Endothelial cell of umbilical vein (primary cell): ENCODE measurements at regions not wholly inside any gene's neighbourhood (a gene's known extent, or its start where the extent isn't known, plus 50 kb on each side); places are given as distances from the start of the nearest gene placed in this dataset.
A peak's percentile ranks its signal among the peaks of the same experiment; 100 is the strongest.

Experiments used
- BruUV-seq: library from RNA; stranded (reverse); fragments of 400-500 nt; replicated peaks from 2 replicates; lab custom pipeline; 2021; lab: Mats Ljungman, UMichigan
- CTCF ChIA-PET: fragments of 300-600, 350-600 bp; sonication (Branson Sonifier 250); formaldehyde crosslinking; loops from one replicate; lab custom pipeline; 2021; ENCODE audit warnings: antibody characterized with exemption, inconsistent platforms; lab: Charles Lee
- POLR2A ChIA-PET: fragments of 300-600, 350-600 bp; sonication (Branson Sonifier 250); formaldehyde crosslinking; loops from one replicate; lab custom pipeline; 2021; ENCODE audit warnings: antibody characterized with exemption, inconsistent platforms; lab: Charles Lee
- DNase-seq: peaks from one replicate; pipeline ENCODE4 v3.0.0-alpha.2; 2011; ENCODE audit warnings: low read depth, low spot score
- FAIRE-seq: peaks from 2 replicates; lab custom pipeline; 2011; peaks lifted over from hg19 to GRCh38; lab: Jason Lieb, UNC
- H2AFZ ChIP-seq: 2 replicates; pipeline ENCODE4 v1.6.0; 2012; ENCODE audit warnings: low read depth, low read length, control low read depth, inconsistent platforms
- H3K27ac ChIP-seq: 2 replicates; pipeline ENCODE4 v1.5.1; 2011; ENCODE audit warnings: low read depth, mild to moderate bottlenecking, control low read depth, low read length, moderate library complexity; ENCODE audit not compliant: insufficient read depth
- H3K27me3 ChIP-seq, 2 experiments: 2 replicates each; pipeline versions ENCODE4 v1.6.0 to v1.6.1; 2011; ENCODE audit warnings: low read length in 2 of 2, mixed read lengths in 1 of 2; ENCODE audit not compliant: control insufficient read depth in 2 of 2, insufficient read depth in 2 of 2
- H3K36me3 ChIP-seq, 2 experiments: 2 replicates in 1 of 2; 3 replicates in 1 of 2; pipeline ENCODE4 v1.5.1; 2011; ENCODE audit warnings: low read length in 2 of 2, mild to moderate bottlenecking in 1 of 2, moderate library complexity in 1 of 2; ENCODE audit not compliant: control insufficient read depth in 2 of 2, insufficient read depth in 2 of 2; ENCODE audit errors: extremely low read depth in 1 of 2
- H3K4me1 ChIP-seq: 3 replicates; pipeline ENCODE4 v1.5.1; 2011; ENCODE audit warnings: mild to moderate bottlenecking, low read length; ENCODE audit not compliant: control insufficient read depth, insufficient read depth; ENCODE audit errors: extremely low read depth
- H3K4me2 ChIP-seq: 2 replicates; pipeline ENCODE4 v1.6.1; 2011; ENCODE audit warnings: low read length, control low read depth, mixed read lengths; ENCODE audit not compliant: insufficient read depth
- H3K4me3 ChIP-seq, 3 experiments: fragments of 200-600 bp in 1 of 3; sonication (generic), shearing (Covaris generic) in 1 of 3; replicated peaks in 1 of 3; 2 replicates each; pipeline ENCODE4 v1.5.1; 2011 to 2016; ENCODE audit warnings: control low read depth in 3 of 3, low read length in 3 of 3, mild to moderate bottlenecking in 2 of 3, inconsistent platforms in 1 of 3, low read depth in 1 of 3, moderate library complexity in 1 of 3; ENCODE audit not compliant: insufficient read depth in 1 of 3
- H3K79me2 ChIP-seq: 2 replicates; pipeline ENCODE4 v1.6.0; 2012; ENCODE audit warnings: low read length, inconsistent platforms; ENCODE audit not compliant: control insufficient read depth, insufficient read depth
- H3K9ac ChIP-seq: replicated peaks from 2 replicates; pipeline ENCODE3; 2011; ENCODE audit warnings: low read length, control low read depth; ENCODE audit not compliant: insufficient read depth; ENCODE audit errors: extremely low read depth
- H3K9me1 ChIP-seq: replicated peaks from 3 replicates; pipeline ENCODE4 v1.6.0; 2011; ENCODE audit warnings: mild to moderate bottlenecking, low read length; ENCODE audit not compliant: control insufficient read depth, insufficient read depth; ENCODE audit errors: extremely low read depth
- H3K9me3 ChIP-seq: replicated peaks from 2 replicates; pipeline ENCODE4 v1.5.1; 2012; ENCODE audit warnings: low read length, inconsistent platforms; ENCODE audit not compliant: control insufficient read depth, insufficient read depth
- H4K20me1 ChIP-seq: replicated peaks from 2 replicates; pipeline ENCODE3; 2011; ENCODE audit warnings: mild to moderate bottlenecking, low read length; ENCODE audit not compliant: control insufficient read depth, insufficient read depth; ENCODE audit errors: extremely low read depth
- EZH2 ChIP-seq: IDR thresholded peaks from 2 replicates; pipeline ENCODE4 v1.6.1; 2012; ENCODE audit warnings: borderline replicate concordance, low read depth, mild to moderate bottlenecking, moderate library complexity, low read length, inconsistent platforms; ENCODE audit not compliant: severe bottlenecking
- FOS ChIP-seq: IDR thresholded peaks from 2 replicates; pipeline ENCODE4 v1.6.1; 2011; ENCODE audit warnings: mild to moderate bottlenecking, low read length, moderate library complexity, borderline replicate concordance; ENCODE audit not compliant: insufficient read depth
- GATA2 ChIP-seq: IDR thresholded peaks from 2 replicates; pipeline ENCODE4 v1.7.0; 2011; ENCODE audit warnings: low read depth, mild to moderate bottlenecking, moderate library complexity, mixed read lengths, low read length; ENCODE audit not compliant: insufficient read length, insufficient read depth
- JUN ChIP-seq: IDR thresholded peaks from 2 replicates; pipeline ENCODE4 v1.6.1; 2011; ENCODE audit warnings: borderline replicate concordance, low read depth; ENCODE audit not compliant: insufficient read length, insufficient read depth
- MYC ChIP-seq: IDR thresholded peaks from one replicate; pipeline ENCODE4 v1.6.1; 2011; ENCODE audit warnings: mild to moderate bottlenecking, low read depth, low read length
- POLR2A ChIP-seq: IDR thresholded peaks from 2 replicates; pipeline ENCODE4 v1.6.1; 2012; ENCODE audit warnings: low read depth, mild to moderate bottlenecking, control low read depth, low read length
- POLR2AphosphoS5 ChIP-seq: IDR thresholded peaks from 2 replicates; pipeline ENCODE4 v1.6.1; 2012; ENCODE audit warnings: low read depth, mild to moderate bottlenecking, control low read depth, low read length, moderate library complexity; ENCODE audit not compliant: insufficient read depth
- dilution Hi-C: fragments of 300-500 bp; cut with MboI; formaldehyde crosslinking; loops from one replicate; pipeline ENCODE4 v1.15.0; 2019; ENCODE audit warnings: low sequenced_read_pairs; ENCODE audit not compliant: extremely low pct_ligation_motif_present
- intact Hi-C: fragments of 100-400 bp; cut with micrococcal nuclease; formaldehyde crosslinking; loops from one replicate; pipeline ENCODE4 v1.10.0; 2022
- TF ChIP-seq, protein P1 (sequence below): IDR thresholded peaks from 2 replicates; pipeline ENCODE4 v1.6.1; 2011; ENCODE audit not compliant: insufficient read depth, insufficient read length
- TF ChIP-seq, protein P2 (sequence below), 2 donors: IDR thresholded peaks; 1 replicate in 1 of 2; 2 replicates in 1 of 2; pipeline ENCODE4 v1.5.1; 2011; ENCODE audit warnings: low read length in 2 of 2, mild to moderate bottlenecking in 2 of 2, moderate library complexity in 2 of 2, control low read depth in 1 of 2, inconsistent platforms in 1 of 2, low read depth in 1 of 2; ENCODE audit not compliant: insufficient read depth in 1 of 2; ENCODE audit errors: extremely low read depth in 1 of 2

DNA sequence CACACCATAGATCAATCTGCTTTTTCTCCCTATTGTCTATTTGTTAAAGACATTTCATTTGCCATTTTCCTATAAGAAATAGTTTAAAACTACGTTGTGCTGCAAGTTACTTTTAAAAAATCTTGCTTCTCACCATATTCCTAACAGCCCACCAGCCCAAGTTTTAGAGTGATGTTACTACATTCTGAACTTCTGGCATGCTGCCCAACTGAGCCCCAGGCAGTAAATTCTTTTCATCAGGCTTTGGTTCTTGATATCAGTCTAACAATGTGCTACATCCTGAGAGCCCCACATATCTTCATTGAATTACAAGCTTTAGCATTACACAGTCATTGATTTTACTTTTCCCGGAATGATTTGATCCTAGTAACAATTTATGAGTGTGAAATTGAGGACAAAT is 283.8 kb upstream of the IL1RAPL1 start:
- Histone ChIP-seq H3K9ac (no peak overlapping the region), H3K9me3 (no peaks in the 10 kb centered on the region), H3K9me1 (no peaks in the 10 kb centered on the region), H3K27me3 (no peaks in the 10 kb centered on the region), H3K4me2 (no peak overlapping the region), H3K4me1 (no peaks in the 10 kb centered on the region), H3K4me3 (no peak overlapping the region), H2AFZ (no peak overlapping the region), H3K79me2 (no peaks in the 10 kb centered on the region), H3K27ac (no peak overlapping the region), H4K20me1 (no peaks in the 10 kb centered on the region), H3K36me3 (no peaks in the 10 kb centered on the region)
- no TSS peak for BruUV-seq
- dilution Hi-C loops (no loop called here), intact Hi-C loops (no loop called here)
- ChIA-PET POLR2A (no interaction called here), CTCF (no interaction called here)
- no peak for FAIRE-seq
- TF ChIP-seq FOS (no peak), POLR2AphosphoS5 (no peak), JUN (no peak), POLR2A (no peak), MYC (no peak), GATA2 (no peak), EZH2 (no peak)
- TF ChIP-seq, protein P1, sequence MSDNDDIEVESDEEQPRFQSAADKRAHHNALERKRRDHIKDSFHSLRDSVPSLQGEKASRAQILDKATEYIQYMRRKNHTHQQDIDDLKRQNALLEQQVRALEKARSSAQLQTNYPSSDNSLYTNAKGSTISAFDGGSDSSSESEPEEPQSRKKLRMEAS: no peak
- TF ChIP-seq, protein P2, sequence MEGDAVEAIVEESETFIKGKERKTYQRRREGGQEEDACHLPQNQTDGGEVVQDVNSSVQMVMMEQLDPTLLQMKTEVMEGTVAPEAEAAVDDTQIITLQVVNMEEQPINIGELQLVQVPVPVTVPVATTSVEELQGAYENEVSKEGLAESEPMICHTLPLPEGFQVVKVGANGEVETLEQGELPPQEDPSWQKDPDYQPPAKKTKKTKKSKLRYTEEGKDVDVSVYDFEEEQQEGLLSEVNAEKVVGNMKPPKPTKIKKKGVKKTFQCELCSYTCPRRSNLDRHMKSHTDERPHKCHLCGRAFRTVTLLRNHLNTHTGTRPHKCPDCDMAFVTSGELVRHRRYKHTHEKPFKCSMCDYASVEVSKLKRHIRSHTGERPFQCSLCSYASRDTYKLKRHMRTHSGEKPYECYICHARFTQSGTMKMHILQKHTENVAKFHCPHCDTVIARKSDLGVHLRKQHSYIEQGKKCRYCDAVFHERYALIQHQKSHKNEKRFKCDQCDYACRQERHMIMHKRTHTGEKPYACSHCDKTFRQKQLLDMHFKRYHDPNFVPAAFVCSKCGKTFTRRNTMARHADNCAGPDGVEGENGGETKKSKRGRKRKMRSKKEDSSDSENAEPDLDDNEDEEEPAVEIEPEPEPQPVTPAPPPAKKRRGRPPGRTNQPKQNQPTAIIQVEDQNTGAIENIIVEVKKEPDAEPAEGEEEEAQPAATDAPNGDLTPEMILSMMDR (IDR thresholded peaks at IDR 0.05; ENCODE audit: extremely low read depth in 1 of 2, insufficient read depth in 1 of 2, low read depth in 1 of 2, low read length in 2 of 2): no peak
- DNase-seq: peak; percentile 1
